Ovary (tissue), 1 donor: ENCODE measurements at regions not wholly inside any gene's neighbourhood (a gene's known extent, or its start where the extent isn't known, plus 50 kb on each side); places are given as distances from the start of the nearest gene placed in this dataset.

ENCODE experiments used
- EP300 ChIP-seq: sonication (generic); formaldehyde crosslinking; IDR thresholded peaks from one replicate; pipeline ENCODE4 v1.6.1; 2017; ENCODE audit warnings: antibody characterized with exemption
- POLR2A ChIP-seq: fragments of 450-650 bp; IDR thresholded peaks from one replicate; pipeline ENCODE4 v1.6.1; 2017; ENCODE audit warnings: antibody characterized with exemption, mild to moderate bottlenecking, moderate library complexity

DNA sequence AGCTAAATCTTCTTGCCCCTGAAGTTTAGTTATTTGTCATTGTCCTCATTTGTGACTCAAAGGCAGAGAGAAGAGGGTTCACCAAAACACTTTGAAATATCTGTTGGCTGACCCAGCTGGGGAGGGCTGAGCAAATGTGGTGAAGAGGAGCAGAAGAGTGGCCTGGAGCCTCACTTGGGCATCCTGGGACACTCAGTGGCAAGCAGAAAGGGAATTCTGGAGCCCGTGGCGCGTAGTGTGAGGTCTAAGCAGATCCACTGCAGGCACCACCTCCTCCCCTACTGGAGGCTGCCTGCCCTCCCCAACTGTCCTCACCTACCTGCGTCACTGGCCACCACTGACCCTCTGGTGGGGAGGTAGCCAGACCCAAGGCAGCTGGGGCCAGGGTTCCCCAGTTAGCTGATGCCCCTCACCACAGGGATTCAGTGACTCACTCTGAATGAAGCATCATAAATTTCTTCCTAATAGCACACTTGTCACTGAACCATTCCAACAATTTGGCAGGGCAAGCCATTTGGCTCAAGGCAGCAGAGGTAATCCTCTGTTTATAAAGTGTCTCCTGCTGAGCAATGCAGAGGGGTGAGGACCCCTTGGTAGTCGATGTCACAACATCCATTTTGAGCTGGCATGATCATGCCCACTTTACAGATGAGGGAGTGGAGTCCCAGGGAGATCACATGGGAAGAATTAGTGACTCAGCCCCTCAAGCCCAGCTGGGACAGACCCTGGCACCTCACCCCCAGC is 80.3 kb downstream of the NENF start:
- TF ChIP-seq POLR2A (no peak), EP300 (no peak)
